NCI-H1092 (cell line): ENCODE measurements at regions not wholly inside any gene's neighbourhood (a gene's known extent, or its start where the extent isn't known, plus 50 kb on each side); places are given as distances from the start of the nearest gene placed in this dataset.

Experiments used
- DNase-seq: peaks from one replicate; lab custom pipeline; 2025; lab: John Stamatoyannopoulos, UW

DNA sequence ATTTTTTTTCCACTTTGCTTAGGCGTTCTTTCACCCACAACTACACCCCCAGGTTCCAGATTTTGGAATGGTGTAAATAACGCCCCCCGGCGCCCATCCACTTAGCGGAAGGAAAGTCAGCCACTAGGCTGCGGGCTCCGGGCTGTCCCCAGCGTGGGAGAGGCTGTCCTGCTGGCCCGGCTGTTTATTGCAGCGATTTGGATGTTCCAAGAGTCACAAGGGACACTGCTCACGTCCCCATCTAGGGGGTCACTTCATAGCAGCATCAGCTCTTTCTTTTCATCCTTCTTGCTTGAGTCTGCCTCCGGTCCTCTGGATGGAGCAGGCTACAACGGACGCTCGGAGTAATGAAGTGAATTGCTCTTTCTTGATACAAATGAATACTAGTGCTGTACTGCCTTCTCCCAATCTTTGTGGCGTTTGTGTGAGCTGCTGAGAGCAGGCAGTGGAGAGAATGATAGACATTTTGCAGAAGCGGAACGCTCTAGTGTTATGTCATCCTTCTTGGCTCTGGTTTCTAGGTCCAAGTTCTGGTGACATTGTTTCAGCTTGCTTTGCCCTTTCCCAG lies 50.7 kb upstream of the PAIP2B start:
- peak; percentile 5 for DNase-seq

- no peak for DNase-seq
These were observed 50.2 kb upstream of the PAIP2B start for GRCh38 chr2:71277147-71277475.

DNA sequence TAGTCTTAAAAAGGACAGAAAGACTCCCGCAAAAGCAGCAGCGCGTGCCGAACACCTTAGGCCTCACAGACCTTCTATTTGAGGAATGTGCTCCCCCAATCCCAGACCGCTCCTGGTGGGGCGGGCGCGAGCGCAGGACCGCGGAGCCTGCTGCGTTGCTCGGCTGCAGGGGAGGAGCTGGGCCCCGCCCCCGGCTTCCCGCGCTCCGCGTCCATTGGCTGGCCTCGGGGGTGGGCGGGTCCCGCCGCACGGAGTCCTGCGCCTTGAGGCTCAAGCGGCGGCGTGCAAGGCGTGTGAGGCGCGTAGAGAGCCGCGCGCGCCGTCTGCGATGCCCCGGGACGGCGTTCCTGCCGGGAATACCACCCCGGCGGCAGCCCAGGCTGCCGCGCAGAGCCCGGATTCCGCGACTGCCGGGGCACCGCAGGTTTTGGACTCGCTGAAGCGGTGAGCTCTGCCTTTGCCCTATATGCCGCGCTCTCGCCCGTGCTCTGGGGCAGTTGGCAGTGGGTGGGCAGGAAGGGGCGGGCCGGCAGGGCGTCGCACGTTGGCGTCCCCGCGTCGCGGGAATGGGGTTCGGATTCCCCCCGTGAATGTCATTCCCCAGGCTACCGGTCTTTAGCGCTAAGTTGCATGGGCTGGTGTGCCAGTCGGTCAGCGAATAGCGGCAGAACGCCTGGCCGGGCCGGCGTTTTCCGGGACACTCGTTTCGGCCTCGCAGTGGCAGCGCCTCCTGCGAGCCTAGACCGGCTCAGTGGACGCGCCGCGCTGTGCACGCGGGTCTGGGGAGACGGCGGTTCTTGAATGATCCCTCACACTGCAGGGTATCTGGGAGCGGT lies 49.6 kb upstream of the PAIP2B start:
- DNase-seq: peak; percentile 79
